Adrenal gland (tissue), 5 donors: ENCODE measurements at regions not wholly inside any gene's neighbourhood (a gene's known extent, or its start where the extent isn't known, plus 50 kb on each side); places are given as distances from the start of the nearest gene placed in this dataset.

ENCODE experiments used
- POLR2A ChIP-seq, 2 donors: fragments of 450-650 bp; IDR thresholded peaks; one replicate each; pipeline ENCODE4 v1.6.1; 2017; ENCODE audit warnings: antibody characterized with exemption in 2 of 2, mild to moderate bottlenecking in 2 of 2, moderate library complexity in 1 of 2
- TF ChIP-seq, protein P1 (sequence below), 6 experiments: fragments of 450-650 bp in 4 of 6; fragments of 200-600 bp in 2 of 6; sonication (generic) in 1 of 6; IDR thresholded peaks; 1 replicate in 5 of 6; 2 replicates in 1 of 6; pipeline versions ENCODE4 v1.5.1 to v1.8.0; 2016 to 2021; ENCODE audit warnings: antibody characterized with exemption in 6 of 6, mild to moderate bottlenecking in 2 of 6, moderate library complexity in 1 of 6
- donor health status: DM: no; HTN: no; CAD: no.

DNA sequence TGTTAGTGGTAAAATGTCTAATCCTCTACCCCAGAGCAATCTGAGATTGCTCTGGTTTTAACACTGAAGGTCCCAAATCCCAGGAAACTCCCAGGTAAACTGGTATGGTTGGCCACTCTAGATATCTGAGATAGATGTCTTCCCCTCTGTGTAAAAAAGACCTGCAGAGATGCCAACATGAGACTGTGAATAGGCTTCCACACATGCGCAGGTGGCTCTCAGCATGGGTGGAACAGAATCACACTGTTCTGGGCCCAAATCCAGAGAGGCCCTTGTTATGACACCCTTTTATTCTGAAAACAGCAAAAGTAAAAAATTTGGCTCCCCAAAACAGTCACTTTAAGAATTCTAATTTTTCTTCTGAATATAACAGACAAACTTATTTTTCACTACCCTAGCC is 88.7 kb upstream of the BMP5 start:
- TF ChIP-seq, protein P1, sequence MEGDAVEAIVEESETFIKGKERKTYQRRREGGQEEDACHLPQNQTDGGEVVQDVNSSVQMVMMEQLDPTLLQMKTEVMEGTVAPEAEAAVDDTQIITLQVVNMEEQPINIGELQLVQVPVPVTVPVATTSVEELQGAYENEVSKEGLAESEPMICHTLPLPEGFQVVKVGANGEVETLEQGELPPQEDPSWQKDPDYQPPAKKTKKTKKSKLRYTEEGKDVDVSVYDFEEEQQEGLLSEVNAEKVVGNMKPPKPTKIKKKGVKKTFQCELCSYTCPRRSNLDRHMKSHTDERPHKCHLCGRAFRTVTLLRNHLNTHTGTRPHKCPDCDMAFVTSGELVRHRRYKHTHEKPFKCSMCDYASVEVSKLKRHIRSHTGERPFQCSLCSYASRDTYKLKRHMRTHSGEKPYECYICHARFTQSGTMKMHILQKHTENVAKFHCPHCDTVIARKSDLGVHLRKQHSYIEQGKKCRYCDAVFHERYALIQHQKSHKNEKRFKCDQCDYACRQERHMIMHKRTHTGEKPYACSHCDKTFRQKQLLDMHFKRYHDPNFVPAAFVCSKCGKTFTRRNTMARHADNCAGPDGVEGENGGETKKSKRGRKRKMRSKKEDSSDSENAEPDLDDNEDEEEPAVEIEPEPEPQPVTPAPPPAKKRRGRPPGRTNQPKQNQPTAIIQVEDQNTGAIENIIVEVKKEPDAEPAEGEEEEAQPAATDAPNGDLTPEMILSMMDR (IDR thresholded peaks at IDR 0.05), result no peak
- TF ChIP-seq POLR2A (IDR thresholded peaks at IDR 0.05), result no peak
